ENCODE measurements at regions not wholly inside any gene's neighbourhood (a gene's known extent, or its start where the extent isn't known, plus 50 kb on each side); places are given as distances from the start of the nearest gene placed in this dataset.

DNA sequence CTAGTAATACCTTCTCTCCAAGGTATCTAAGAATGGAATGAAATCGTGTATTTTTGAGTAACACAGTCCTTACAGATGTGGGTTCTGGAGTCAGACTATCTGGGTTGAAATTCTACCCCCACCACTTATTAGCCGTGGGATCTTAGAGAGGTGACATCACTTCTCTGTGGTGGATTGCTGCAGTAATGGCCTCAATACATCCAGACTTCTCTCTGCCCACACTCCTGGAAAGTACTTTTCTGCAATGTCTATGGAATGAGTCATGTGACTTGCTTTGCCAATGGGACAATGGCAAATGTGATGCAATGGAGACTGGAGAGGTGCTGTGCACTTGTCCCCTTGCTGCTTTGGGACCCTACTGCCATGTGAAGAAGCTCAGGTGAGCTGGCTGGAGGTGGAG, 418.2 kb downstream of the HAPSTR1 start:
- TF ChIP-seq TGIF2 (CRISPR knock-in tag; IDR thresholded peaks at IDR 0.05) (no peak), GTF2F1 (IDR thresholded peaks at IDR 0.05; ENCODE audit: low read depth, low read length) (no peak), ZNF384 (IDR thresholded peaks at IDR 0.05; ENCODE audit: low read depth, low read length) (no peak)
- TF ChIP-seq, protein P1, sequence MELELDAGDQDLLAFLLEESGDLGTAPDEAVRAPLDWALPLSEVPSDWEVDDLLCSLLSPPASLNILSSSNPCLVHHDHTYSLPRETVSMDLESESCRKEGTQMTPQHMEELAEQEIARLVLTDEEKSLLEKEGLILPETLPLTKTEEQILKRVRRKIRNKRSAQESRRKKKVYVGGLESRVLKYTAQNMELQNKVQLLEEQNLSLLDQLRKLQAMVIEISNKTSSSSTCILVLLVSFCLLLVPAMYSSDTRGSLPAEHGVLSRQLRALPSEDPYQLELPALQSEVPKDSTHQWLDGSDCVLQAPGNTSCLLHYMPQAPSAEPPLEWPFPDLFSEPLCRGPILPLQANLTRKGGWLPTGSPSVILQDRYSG (tag; conservative IDR thresholded peaks at IDR 0.05; ENCODE audit: low read depth), result no peak
